ENCODE measurements at regions not wholly inside any gene's neighbourhood (a gene's known extent, or its start where the extent isn't known, plus 50 kb on each side); places are given as distances from the start of the nearest gene placed in this dataset.

DNA sequence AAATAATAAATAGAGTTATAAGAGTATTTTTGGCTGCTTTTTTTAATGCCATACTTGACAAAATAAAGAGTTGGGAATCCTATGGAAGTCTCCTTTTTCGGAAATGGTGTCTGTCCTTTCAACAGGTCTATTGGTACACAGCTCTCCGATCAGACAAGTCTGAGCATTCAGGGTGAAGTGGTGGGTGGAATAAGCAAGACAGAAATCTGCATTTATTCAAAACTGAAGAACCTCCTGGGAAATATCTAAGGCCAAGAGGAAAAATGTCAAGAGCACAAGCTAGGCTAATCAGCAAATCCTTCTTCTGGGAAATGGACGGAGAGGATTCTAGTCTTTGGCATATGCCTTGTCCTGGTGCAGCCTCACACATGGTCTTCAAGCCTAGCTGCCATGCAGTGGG lies 309.0 kb downstream of the CENPC start:
- TF ChIP-seq, protein P1, sequence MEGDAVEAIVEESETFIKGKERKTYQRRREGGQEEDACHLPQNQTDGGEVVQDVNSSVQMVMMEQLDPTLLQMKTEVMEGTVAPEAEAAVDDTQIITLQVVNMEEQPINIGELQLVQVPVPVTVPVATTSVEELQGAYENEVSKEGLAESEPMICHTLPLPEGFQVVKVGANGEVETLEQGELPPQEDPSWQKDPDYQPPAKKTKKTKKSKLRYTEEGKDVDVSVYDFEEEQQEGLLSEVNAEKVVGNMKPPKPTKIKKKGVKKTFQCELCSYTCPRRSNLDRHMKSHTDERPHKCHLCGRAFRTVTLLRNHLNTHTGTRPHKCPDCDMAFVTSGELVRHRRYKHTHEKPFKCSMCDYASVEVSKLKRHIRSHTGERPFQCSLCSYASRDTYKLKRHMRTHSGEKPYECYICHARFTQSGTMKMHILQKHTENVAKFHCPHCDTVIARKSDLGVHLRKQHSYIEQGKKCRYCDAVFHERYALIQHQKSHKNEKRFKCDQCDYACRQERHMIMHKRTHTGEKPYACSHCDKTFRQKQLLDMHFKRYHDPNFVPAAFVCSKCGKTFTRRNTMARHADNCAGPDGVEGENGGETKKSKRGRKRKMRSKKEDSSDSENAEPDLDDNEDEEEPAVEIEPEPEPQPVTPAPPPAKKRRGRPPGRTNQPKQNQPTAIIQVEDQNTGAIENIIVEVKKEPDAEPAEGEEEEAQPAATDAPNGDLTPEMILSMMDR (IDR thresholded peaks at IDR 0.05; ENCODE audit: partially characterized antibody, unreplicated experiment) = no peak
- H3K27me3 Mint-ChIP-seq (ENCODE audit: unreplicated experiment) = peaks cover 2% of the 10 kb centered on the region
- DNase-seq = no peak
- peaks cover 5% of the 10 kb centered on the region for H3K9me3 Mint-ChIP-seq (ENCODE audit: unreplicated experiment)
- H3K36me3 Mint-ChIP-seq (ENCODE audit: unreplicated experiment) = no peaks in the 10 kb centered on the region
- no peak overlapping the region for H3K4me3 Mint-ChIP-seq (ENCODE audit: unreplicated experiment)
- peak overlapping the region; percentile 26 for H3K27ac Mint-ChIP-seq (ENCODE audit: unreplicated experiment)
- H3K4me1 Mint-ChIP-seq (ENCODE audit: low read depth, unreplicated experiment) = peaks cover 14% of the 10 kb centered on the region

DNA sequence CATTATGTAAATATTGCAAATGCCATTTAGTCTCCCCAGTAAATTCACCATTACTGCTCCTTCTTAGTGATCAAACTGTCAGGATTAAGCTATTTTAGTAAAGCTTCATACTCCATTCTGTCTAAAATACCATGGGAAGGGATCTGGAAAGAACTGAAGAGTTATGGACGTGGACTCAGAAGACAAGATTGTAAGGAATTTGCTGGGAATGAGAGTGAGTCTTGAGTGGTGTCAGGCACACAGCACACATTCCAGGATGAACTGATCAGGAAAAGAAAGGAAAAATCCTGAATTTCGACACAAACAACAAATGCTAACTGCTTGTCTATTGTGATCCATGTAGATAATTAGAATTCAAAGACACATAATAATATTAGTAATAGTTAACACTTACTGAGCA lies 311.0 kb downstream of the CENPC start:
- TF ChIP-seq, protein P1 (IDR thresholded peaks at IDR 0.05; ENCODE audit: partially characterized antibody, unreplicated experiment) = no peak
- no peak overlapping the region for H3K27ac Mint-ChIP-seq (ENCODE audit: unreplicated experiment)
- no peak for DNase-seq

GRCh38 chr4:67229148-67229547 lies 316.2 kb downstream of the CENPC start:
- no peaks in the 10 kb centered on the region for H3K36me3 Mint-ChIP-seq (ENCODE audit: unreplicated experiment)
- TF ChIP-seq, protein P1 (IDR thresholded peaks at IDR 0.05; ENCODE audit: partially characterized antibody, unreplicated experiment) = no peak
- H3K27ac Mint-ChIP-seq (ENCODE audit: unreplicated experiment) = no peak overlapping the region
- DNase-seq = no peak
- peaks cover 1% of the 10 kb centered on the region for H3K27me3 Mint-ChIP-seq (ENCODE audit: unreplicated experiment)
- H3K9me3 Mint-ChIP-seq (ENCODE audit: unreplicated experiment) = no peaks in the 10 kb centered on the region
- no peak overlapping the region for H3K4me3 Mint-ChIP-seq (ENCODE audit: unreplicated experiment)
- H3K4me1 Mint-ChIP-seq (ENCODE audit: low read depth, unreplicated experiment) = no peaks in the 10 kb centered on the region

More for the DNA sequence above, 311.0 kb downstream of the CENPC start:
- no peaks in the 10 kb centered on the region for H3K36me3 Mint-ChIP-seq (ENCODE audit: unreplicated experiment)
- H3K9me3 Mint-ChIP-seq (ENCODE audit: unreplicated experiment) = peaks cover 5% of the 10 kb centered on the region
- H3K4me3 Mint-ChIP-seq (ENCODE audit: unreplicated experiment) = no peak overlapping the region
- H3K27me3 Mint-ChIP-seq (ENCODE audit: unreplicated experiment) = peaks cover 2% of the 10 kb centered on the region
- peaks cover 14% of the 10 kb centered on the region for H3K4me1 Mint-ChIP-seq (ENCODE audit: low read depth, unreplicated experiment)

- Mint-ChIP-seq H3K9me3 (ENCODE audit: unreplicated experiment) (no peaks in the 10 kb centered on the region), H3K4me1 (ENCODE audit: low read depth, unreplicated experiment) (no peaks in the 10 kb centered on the region), H3K36me3 (ENCODE audit: unreplicated experiment) (no peaks in the 10 kb centered on the region), H3K4me3 (ENCODE audit: unreplicated experiment) (no peak overlapping the region), H3K27ac (ENCODE audit: unreplicated experiment) (no peak overlapping the region), H3K27me3 (ENCODE audit: unreplicated experiment) (no peaks in the 10 kb centered on the region)
- TF ChIP-seq, protein P1 (IDR thresholded peaks at IDR 0.05; ENCODE audit: partially characterized antibody, unreplicated experiment) = no peak
- no peak for DNase-seq
Observed at GRCh38 chr4:67220861-67221260, 324.4 kb downstream of the CENPC start.

- H3K27ac Mint-ChIP-seq (ENCODE audit: unreplicated experiment) = no peak overlapping the region
- no peak overlapping the region for H3K4me3 Mint-ChIP-seq (ENCODE audit: unreplicated experiment)
- H3K4me1 Mint-ChIP-seq (ENCODE audit: low read depth, unreplicated experiment) = no peaks in the 10 kb centered on the region
- no peaks in the 10 kb centered on the region for H3K36me3 Mint-ChIP-seq (ENCODE audit: unreplicated experiment)
- TF ChIP-seq, protein P1 (IDR thresholded peaks at IDR 0.05; ENCODE audit: partially characterized antibody, unreplicated experiment) = no peak
- no peaks in the 10 kb centered on the region for H3K9me3 Mint-ChIP-seq (ENCODE audit: unreplicated experiment)
- H3K27me3 Mint-ChIP-seq (ENCODE audit: unreplicated experiment) = no peaks in the 10 kb centered on the region
- DNase-seq = no peak
Observed at GRCh38 chr4:67218883-67219282, 326.4 kb downstream of the CENPC start.
